ENCODE measurements at regions not wholly inside any gene's neighbourhood (a gene's known extent, or its start where the extent isn't known, plus 50 kb on each side); places are given as distances from the start of the nearest gene placed in this dataset.

DNA sequence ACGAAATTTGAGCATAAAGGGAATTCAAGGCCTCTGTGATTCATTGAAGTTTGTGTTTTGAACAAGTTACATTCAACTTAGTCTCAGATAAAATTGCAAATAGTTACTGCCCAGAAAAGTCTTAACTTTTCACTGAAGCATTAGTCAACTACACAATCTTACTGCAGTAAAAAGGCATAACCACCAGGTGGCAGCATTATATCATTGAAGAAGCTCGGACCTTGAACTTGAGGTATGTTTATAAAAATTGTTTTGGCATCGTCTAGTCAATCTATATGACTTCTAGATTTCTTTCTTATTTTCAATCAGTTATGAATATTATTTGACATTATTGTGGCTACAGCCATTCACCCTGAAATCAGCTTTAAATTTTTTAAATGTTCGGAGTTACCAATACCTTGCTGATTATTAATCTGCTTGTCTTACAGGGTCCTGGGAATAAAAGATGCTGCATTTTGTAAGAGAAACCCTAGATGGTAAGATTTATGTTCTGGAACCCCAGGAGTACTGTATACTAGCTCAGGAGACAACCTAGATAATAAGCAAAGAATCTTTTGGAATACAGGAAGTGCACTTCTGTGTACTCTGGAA is 83.9 kb upstream of the GRAMD2B start:
- ChIA-PET RAD21 (ENCODE audit: unreplicated experiment) (interaction anchor here (0.5 to 3.3 kb wide), 11 partner anchors 12 to 1512 kb away, joined by 3 to 36 read pairs (median 4); no protein-coding TSS in a partner anchor), CTCF (interaction anchor here (1.0 to 4.7 kb wide), 17 partner anchors 10 to 261 kb away, joined by 3 to 91 read pairs (median 5); partner anchors contain the start of gene PHAX), POLR2A (interaction anchor here (0.7 kb wide), 1 partner anchor 201 kb away, joined by 3 read pairs; no protein-coding TSS in a partner anchor), SMC1A (ENCODE audit: uncharacterized antibody, unreplicated experiment) (interaction anchor here (0.6 to 3.6 kb wide), 14 partner anchors 9 to 318 kb away, joined by 3 to 41 read pairs (median 6); no protein-coding TSS in a partner anchor)
- H4K20me1 ChIP-seq (ENCODE audit: control insufficient read depth, insufficient read depth) = no peaks in the 10 kb centered on the region
- in situ Hi-C loops (cut with MboI) = no loop called here
- H3K79me2 ChIP-seq (ENCODE audit: control insufficient read depth, insufficient read depth, low read length) = no peaks in the 10 kb centered on the region
- WGBS (ENCODE audit: insufficient coverage, insufficient replicate concordance, low lambda C conversion rate, missing lambda C conversion rate) = 26% methylated on average over 4 of the region's 4 CpGs
- no peak overlapping the region for H2AFZ ChIP-seq (ENCODE audit: control insufficient read depth, low read depth, low read length)
- no peaks in the 10 kb centered on the region for H3K27me3 ChIP-seq (replicated peaks in 1 of 2; ENCODE audit: control insufficient read depth in 2 of 2, insufficient read depth in 2 of 2, low read length in 1 of 2)
- no peak overlapping the region for H3K4me2 ChIP-seq (ENCODE audit: control insufficient read depth, insufficient read depth)
- no peak overlapping the region for H3K9ac ChIP-seq (ENCODE audit: control insufficient read depth, insufficient read depth, low read length)
- peak; percentile 62 for ATAC-seq
- H3K9me3 ChIP-seq (replicated peaks; ENCODE audit: control insufficient read depth, insufficient read depth, low read length) = no peaks in the 10 kb centered on the region
- TF ChIP-seq WRNIP1 (IDR thresholded peaks at IDR 0.05; ENCODE audit: borderline replicate concordance, low read depth, low read length) (no peak), YBX1 (IDR thresholded peaks at IDR 0.05) (no peak), FOXM1 (IDR thresholded peaks at IDR 0.05; ENCODE audit: low read depth, low read length) (0 out of 2 replicates have a peak, but pooled peaks have one; percentile 39), RAD21 (IDR thresholded peaks at IDR 0.05; ENCODE audit: insufficient read depth, low read depth, low read length) (peak; percentile 89), SMC3 (IDR thresholded peaks at IDR 0.05; ENCODE audit: borderline replicate concordance, low read length) (peak; percentile 88), EP300 (IDR thresholded peaks at IDR 0.05; ENCODE audit: borderline replicate concordance in 1 of 2, control insufficient read depth in 1 of 2, low read depth in 2 of 2, low read length in 2 of 2) (no peak), CHD4 (IDR thresholded peaks at IDR 0.05) (no peak), BRCA1 (IDR thresholded peaks at IDR 0.05; ENCODE audit: low read depth, low read length) (no peak), KDM1A (IDR thresholded peaks at IDR 0.05; ENCODE audit: borderline replicate concordance) (no peak)
- TF ChIP-seq, protein P1, sequence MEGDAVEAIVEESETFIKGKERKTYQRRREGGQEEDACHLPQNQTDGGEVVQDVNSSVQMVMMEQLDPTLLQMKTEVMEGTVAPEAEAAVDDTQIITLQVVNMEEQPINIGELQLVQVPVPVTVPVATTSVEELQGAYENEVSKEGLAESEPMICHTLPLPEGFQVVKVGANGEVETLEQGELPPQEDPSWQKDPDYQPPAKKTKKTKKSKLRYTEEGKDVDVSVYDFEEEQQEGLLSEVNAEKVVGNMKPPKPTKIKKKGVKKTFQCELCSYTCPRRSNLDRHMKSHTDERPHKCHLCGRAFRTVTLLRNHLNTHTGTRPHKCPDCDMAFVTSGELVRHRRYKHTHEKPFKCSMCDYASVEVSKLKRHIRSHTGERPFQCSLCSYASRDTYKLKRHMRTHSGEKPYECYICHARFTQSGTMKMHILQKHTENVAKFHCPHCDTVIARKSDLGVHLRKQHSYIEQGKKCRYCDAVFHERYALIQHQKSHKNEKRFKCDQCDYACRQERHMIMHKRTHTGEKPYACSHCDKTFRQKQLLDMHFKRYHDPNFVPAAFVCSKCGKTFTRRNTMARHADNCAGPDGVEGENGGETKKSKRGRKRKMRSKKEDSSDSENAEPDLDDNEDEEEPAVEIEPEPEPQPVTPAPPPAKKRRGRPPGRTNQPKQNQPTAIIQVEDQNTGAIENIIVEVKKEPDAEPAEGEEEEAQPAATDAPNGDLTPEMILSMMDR (IDR thresholded peaks at IDR 0.05 in 2 of 3, conservative IDR thresholded peaks at IDR 0.05 in 1 of 3; ENCODE audit: control insufficient read depth in 2 of 3, extremely low read depth in 1 of 3, insufficient read depth in 1 of 3, low read depth in 3 of 3, low read length in 3 of 3) = peak; percentile 60 to 80 (median 74); a peak in 5 of 6 replicates
- TF ChIP-seq, protein P2, sequence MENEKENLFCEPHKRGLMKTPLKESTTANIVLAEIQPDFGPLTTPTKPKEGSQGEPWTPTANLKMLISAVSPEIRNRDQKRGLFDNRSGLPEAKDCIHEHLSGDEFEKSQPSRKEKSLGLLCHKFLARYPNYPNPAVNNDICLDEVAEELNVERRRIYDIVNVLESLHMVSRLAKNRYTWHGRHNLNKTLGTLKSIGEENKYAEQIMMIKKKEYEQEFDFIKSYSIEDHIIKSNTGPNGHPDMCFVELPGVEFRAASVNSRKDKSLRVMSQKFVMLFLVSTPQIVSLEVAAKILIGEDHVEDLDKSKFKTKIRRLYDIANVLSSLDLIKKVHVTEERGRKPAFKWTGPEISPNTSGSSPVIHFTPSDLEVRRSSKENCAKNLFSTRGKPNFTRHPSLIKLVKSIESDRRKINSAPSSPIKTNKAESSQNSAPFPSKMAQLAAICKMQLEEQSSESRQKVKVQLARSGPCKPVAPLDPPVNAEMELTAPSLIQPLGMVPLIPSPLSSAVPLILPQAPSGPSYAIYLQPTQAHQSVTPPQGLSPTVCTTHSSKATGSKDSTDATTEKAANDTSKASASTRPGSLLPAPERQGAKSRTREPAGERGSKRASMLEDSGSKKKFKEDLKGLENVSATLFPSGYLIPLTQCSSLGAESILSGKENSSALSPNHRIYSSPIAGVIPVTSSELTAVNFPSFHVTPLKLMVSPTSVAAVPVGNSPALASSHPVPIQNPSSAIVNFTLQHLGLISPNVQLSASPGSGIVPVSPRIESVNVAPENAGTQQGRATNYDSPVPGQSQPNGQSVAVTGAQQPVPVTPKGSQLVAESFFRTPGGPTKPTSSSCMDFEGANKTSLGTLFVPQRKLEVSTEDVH (IDR thresholded peaks at IDR 0.05; ENCODE audit: low read depth, partially characterized antibody) = no peak
- no peaks in the 10 kb centered on the region for H3K4me1 ChIP-seq (ENCODE audit: control insufficient read depth, insufficient read depth, low read length)
- DNase-seq (ENCODE audit: low read depth, low spot score) = no peak
- H3K27ac ChIP-seq (ENCODE audit: control insufficient read depth, insufficient read depth) = no peak overlapping the region
- H3K36me3 ChIP-seq (ENCODE audit: control insufficient read depth in 2 of 2, insufficient read depth in 2 of 2, low read length in 1 of 2) = no peaks in the 10 kb centered on the region
- peak; percentile 96 for FAIRE-seq
- H3K4me3 ChIP-seq = no peak overlapping the region
- no TSS peak for BruUV-seq (replicated peaks)
- intact Hi-C loops (cut with micrococcal nuclease; ENCODE audit: unreplicated experiment) = loop anchor here (1.0 kb wide), 1 partner anchor 200 kb away; no protein-coding TSS in a partner anchor

Data from GM12878 (cell line).